GM19372 (cell line): ENCODE measurements at regions not wholly inside any gene's neighbourhood (a gene's known extent, or its start where the extent isn't known, plus 50 kb on each side); places are given as distances from the start of the nearest gene placed in this dataset.
"Not testable (repeated sequence)": the region's sequence is repeated elsewhere in the genome, so short reads cannot be mapped to it uniquely, and the experiment has no call there.

Source experiments
- ATAC-seq: cut with Tn5 transposase; IDR thresholded peaks from one replicate; pipeline ENCODE4 v1.9.1; 2021; ENCODE audit warnings: mild to moderate bottlenecking, low read depth, moderate library complexity; ENCODE audit not compliant: unreplicated experiment

DNA sequence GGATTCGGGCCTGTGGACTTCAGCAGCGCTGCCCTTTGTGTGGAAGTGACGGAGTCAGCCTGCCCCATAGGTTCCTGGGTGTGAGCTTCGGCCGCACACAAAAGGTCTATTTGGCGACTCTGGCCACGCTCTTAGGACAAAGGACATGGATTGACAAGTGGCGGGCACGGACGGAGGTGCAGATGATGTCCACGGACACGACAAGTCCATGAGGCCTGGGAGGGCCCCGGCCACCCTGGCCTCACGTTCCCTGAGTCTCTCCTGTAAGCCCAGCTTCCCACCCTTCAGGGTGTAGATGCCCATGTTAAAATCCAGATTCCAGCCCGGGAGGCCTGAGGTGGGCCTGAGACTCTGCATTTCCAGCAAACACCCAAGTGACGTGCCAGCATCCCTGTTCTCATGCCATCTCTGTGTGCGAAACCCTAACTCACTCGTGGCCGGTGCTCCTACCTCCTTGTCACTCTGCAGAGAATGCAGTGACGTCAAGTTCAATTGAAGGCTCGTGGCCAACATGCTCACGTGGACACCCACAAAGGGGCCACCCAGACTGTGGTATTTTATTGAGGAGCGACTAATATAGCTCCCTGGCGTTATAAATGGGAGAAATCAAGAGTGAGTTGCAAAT, 111.7 kb downstream of the RTP5 start:
- ATAC-seq = no peak

DNA sequence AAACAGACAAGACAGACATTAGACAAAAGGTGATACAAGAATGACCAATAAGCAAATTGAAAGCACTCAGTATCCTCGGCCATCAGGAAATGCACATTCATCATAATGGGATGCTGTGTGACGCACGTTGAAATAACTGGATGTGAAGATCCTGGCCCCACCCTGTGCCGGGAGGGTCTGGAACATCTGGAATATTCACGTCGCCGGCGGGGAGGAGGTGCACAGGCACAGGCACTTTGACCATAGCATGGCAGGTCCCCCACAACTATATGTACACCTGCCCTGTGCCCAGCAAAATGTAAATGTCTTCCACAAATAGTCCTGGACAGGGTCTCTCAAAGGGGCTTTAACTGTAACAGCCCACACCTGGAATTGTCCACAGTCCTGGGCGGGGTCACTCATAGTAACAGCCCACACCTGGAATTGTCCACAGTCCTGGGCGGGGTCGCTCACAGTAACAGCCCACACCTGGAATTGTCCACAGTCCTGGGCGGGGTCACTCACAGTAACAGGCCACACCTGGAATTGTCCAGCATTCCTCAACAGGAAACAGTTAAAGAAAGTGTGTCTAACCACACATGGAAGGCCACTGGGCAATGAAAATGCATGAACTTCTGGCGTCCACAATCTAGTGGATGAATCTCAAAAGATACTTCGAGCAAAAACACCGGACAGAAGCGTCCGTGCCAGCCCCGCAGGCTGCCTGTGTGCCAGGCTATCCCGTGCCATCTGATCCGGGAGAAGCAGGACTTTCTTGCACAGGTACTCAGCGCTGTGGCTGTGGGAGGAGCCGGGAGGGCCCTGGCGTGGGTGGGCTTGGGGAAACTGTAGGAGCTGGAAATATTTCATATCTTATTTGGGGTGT, 113.4 kb downstream of the RTP5 start:
- ATAC-seq = no peak

DNA sequence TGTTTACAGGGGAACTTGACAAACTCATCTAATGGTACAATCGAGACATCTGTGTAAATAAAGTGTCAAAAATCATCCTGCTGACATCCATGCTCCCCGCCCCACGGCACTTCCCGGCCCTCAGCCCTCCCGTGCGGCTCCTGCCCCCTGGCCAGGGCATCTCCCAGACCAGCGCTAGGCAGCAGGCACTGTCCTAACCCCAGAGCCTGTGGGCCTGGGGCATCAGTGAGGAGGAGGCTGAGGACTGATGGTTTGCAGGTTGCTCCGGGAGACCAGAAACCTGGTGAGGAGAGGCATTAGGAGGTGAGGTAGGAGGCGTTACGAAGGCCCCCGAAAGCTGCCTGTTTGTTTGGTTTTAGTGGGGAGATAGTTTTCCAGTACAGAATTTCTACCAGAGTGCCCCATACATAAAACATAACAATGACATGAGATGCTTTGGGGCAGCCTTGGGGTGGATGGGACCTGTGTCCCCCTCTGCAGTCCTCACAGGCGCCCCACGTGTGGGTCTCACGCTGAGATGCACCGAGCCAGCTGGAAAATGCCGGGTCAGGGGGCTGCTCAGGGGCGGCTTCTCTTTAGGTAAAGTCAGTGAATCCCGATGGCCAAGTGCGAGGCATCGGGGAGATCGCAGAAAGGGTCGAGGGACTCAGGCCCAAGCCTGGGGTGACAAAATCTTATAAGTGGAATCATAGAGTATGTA, 114.2 kb downstream of the RTP5 start:
- no peak for ATAC-seq

DNA sequence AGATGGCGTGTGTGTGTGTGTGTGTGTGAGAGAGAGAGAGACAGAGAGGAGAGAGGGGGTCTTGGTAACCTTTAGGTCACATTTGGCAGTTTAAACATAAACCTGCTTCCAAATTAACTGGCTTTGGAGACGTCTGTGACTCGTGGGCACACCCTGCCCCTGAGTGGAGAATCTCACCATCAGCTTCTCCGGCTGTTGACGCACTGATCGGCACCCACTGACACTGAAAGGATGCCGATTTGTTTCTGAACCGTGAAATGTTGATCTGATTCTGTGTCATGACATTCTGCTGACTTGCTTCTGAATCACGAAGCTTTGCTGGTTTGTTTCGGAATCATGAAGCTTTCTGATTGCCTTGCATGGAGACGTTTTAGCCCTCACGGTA, 114.7 kb downstream of the RTP5 start:
- no peak for ATAC-seq

DNA sequence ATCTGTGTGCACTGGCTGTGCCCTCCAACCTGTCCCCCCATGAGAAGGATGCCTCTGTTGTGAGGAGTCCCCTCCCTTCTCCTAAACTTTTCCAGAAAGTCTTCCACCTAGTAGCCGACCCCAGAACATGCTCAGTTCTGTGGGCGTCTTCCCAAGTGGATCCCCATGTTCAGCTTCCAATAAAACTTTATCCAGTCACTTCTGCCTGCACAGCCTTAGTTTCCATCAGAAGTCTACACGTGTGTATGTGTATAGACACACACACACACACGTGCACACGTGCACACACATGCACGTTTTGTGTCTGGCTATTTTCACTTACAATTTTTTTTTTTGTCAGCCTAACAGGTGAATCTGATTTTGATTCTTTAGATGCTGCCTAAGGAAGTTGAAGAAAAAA, 115.1 kb downstream of the RTP5 start:
- ATAC-seq = no peak

DNA sequence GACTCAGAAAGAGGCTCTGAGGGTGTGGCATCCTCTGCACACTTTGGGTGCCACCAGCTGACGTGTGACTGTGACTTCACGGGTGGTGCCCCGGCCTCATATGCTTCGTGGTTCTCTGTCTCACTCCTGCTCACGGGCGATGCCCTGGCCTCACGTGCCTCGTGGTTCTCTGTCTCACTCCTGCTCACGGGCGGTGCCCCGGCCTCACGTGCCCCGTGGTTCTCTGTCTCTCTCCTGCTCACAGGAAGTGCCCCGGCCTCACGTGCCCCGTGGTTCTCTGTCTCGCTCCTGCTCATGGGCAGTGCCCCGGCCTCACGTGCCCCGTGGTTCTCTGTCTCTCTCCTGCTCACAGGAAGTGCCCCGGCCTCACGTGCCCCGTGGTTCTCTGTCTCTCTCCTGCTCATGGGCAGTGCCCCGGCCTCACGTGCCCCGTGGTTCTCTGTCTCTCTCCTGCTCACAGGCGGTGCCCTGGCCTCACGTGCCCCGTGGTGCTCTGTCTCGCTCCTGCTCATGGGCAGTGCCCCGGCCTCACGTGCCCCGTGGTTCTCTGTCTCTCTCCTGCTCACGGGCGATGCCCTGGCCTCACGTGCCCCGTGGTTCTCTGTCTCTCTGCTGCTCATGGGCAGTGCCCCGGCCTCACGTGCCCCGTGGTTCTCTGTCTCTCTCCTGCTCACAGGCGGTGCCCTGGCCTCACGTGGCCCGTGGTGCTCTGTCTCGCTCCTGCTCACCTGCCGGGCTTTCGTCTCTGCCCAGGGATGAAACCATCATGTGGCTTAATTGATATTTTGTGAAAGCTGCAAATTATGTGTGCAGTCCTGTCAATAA, 115.8 kb downstream of the RTP5 start:
- ATAC-seq = not testable (repeated sequence)

DNA sequence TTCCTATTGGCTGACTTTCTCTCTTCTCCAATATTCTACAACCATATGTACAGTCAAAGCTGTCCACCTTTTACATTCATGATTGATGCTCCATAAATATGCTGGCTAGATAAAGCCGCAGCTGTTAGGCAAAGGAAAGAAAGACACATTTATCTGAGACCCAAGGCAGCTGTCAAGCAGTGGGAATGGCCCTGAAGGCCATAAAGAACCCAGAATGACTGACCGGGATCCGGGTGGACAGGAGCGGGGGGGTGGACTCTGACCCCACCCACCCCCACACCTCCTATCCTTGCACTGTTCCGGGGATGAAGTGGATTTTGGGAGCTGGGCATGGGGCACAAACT, 116.4 kb downstream of the RTP5 start:
- ATAC-seq = no peak

DNA sequence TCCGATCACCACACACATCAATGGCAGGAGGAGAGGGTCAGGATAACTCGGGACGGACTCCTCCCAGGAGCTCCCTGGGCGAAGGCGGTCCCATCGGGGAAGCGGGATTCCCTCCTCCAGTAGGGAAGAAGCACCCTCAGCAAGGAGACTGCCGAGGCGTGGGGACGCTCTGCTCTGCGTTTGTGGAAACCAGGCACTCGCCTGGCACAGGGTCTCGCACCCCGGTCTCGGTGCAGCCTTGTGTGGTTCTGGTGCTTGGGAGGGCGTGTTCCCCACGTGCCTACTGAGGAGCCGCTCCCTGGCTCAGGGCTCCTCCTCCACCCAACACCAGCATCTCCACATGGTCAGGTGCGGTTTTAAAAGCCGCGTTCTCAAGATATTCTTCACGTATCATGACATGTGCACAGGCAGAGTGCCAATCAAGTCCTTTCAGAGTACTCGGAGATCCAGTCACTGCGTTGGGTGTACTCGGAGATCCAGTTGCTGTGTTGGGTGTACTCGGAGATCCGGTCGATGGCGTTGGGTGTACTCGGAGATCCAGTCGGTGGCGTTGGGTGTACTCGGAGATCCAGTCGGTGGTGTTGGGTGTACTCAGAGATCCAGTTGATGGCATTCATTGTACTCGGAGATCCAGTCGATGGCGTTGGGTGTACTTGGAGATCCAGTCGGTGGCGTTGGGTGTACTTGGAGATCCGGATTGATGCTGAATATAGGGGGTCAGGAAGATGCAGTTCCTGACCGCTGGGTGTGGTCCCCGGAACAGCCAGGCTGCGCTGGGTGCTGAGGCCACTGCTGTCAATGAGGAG, 117.5 kb downstream of the RTP5 start:
- no peak for ATAC-seq

DNA sequence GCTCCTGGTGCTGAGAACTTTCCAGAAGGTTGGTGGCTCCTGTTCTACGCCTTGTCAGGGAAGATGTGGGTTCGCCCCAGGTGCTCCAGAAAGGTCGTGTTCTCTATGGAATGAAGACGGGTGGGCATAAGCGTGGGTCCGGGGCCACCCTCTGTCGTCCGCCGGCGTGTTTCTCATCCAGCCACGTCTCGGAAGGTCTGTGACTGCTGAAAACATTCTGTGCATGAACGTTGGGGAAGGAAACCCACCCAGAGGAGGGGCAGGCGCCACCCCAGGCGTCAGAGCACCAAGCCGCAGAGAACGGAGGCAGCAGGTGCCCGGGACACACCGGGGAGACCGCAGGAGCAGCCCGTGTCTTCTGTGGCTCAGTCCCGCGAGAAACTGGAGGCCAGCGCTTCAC, 118.2 kb downstream of the RTP5 start:
- no peak for ATAC-seq

DNA sequence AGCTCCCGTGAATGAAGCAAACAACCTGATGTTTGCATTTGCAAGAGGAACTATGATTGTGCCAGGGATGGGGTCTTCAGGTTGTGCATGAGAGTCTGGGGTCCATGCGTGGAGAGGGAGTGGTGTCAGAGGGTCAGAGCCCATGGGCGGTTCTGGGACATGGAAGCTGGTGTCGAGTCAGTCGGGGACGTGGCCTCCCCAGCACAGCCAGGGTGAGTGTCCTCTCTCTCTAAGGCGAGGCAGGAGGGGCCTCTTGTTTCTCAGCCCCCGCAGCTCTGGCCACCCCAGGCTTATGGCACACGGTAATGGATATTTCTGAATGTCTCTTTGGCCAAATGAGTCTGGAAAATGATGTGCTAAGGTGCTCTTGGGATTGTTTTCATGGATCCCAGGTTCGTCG, 118.6 kb downstream of the RTP5 start:
- ATAC-seq = no peak

DNA sequence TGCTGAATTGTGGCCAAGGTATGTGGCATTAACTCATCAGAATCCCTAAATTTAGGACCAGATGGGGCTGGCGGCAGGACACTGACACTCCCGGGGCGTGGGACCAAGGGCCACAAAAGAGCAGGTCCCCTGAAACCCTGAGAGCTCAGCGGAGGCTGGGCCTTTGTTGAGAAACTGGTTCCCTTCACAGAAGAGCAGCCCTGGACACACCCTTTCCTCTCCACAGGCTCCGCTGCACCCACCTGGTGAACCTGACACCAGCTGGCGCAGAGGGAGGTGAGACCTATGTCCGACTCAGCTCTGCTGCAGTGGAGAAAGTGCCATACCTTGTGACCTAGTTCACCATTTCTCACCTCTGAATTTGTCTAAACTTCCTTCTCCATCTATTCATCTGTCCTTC, 119.5 kb downstream of the RTP5 start:
- ATAC-seq = no peak

DNA sequence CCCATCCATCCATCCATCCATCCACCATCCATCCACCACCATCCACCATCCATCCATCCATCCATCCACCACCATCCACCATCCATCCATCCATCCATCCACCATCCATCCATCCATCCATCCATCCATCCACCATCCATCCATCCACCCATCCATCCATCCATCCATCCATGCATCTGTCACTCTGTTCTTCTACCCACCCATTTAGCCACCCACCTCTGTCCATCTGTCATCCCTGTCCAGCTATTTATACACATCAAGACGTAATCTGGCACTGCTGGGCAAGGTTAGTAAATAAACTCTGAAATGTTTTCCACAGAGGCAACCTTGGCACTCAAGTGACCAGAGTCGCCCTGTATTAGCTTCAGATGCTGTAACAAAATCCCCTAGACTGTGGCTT, 120.9 kb downstream of the RTP5 start:
- ATAC-seq = no peak

DNA sequence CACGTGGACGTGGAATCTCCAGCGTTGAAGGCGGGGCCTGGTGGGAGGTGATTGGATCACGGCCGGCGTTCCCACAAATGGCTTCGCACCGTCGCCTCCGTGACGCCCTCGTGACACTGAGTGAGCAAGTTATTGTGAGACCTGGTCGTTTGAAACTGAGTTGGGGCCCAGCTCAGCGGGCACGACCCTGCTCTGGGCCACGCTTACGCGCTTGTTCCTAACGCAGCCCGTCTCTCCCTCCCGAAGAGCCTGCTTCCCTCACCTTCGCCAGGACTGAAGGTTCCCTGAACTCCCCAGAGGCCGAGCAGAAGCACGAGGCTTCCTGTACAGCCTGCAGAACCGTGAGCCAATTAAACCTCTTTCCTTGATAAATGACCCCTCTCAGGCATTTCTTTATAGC, 121.8 kb downstream of the RTP5 start:
- no peak for ATAC-seq

DNA sequence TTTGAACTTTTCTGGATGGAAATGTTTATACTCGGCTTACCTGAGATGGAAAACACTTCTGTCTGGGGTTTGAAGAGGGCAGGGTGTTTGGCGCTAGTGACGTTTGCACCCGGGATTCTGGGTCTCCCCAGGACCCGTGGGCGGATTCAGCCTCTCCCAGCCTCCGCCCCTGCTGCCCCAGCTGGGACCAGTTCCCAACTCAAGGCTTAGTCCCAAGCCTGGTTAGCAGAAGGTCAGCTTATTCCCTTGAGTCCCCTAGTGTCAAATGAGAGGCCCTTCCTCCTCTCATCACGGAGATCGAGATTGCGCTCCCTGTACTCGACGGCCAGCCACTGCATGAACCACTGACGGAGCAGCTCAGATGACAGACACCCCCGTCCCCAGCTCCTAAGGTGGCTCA, 123.2 kb downstream of the RTP5 start:
- ATAC-seq = no peak

DNA sequence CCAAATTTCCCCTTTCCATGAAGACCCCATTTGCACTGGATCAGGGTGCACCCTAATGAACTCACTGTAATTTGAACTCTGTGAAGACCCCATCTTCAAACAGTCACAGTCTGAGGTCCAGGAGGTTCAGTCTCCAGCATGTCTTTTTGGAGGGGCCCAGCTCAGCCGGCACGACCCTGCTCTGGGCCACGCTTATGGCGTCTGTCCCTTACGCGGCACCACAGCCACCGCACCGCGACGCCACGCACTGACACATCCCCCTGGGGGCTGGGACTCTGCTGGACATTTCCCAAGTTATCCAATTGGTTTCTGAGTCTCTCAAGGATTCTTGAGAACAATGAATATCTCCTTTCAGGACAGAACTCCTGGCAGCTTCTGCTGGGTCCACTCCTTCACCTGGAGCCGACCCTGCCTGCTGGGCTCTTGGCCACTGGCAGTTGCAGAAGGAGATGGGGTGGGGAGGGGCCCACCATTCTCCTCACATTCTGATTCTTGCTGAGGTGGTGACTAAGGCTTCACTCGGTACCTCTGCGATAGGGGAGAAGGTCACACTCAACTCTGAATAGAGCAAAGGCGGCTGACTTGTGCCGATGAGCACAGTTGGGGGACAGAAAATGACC, 124.0 kb downstream of the RTP5 start:
- no peak for ATAC-seq

DNA sequence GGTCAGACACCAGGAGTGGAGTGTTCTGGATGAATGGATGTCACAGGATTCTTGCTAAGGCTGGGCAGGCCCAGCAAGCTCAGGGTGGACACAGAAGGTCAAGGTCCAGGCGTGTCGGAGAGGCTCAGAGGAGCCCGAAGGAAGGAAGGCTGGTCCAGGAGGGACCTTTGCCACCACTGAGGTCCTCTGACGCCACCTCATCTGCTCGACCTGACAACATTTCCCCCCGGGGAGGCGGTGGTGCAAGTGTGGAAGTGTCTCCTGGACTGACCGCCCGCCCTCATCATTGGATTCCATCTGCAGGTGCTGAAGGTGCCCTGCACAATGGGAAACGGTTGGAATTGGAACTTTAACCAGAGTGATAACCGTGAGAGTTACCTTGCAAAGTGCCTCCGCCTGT, 124.6 kb downstream of the RTP5 start:
- no peak for ATAC-seq

DNA sequence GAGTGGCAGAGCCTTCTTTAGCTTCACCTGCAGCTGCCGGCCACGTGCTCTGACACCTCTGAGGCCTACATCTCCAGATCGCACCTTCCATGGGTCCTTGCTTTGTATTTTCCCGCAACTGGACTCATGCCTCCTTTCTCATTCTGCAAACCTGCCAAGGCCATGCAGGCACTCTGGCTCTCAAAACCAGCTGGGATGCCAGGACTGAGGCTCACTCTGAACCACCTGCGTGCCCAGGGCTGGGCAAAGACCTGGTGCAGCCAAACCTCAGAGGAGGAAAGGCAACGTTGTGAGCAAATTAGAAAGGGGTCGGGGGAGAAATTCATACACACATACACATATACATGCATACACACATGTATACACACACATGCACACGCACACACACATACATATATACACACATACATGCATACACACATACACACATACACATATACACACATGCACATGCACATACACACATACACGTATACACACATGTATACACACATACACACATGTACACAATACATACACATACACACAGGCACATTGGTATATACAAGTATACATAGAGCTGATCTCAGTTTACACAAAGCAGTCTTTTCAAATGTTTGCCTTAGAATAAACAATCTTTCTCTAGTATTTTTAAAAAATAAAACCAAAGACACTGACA, 125.2 kb downstream of the RTP5 start:
- no peak for ATAC-seq

DNA sequence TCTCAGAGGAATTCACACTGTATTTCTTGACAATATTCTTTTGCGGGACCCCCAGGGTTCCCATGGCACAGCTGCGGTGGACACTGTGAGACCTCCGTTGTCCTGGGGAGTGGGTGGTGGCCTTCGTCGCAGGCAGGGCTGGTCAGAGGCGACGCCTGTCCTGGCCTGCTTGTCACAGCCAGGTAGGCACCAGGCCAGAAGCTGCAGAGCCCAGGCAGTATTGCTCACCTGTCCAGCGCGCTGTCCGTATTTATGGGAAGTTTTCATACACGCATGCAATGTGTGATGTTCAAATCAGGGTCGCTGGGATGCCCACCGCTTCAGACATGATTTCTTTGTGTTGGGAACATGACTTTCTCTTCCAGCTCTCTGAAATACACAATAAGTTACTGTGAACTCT, 126.6 kb downstream of the RTP5 start:
- no peak for ATAC-seq

DNA sequence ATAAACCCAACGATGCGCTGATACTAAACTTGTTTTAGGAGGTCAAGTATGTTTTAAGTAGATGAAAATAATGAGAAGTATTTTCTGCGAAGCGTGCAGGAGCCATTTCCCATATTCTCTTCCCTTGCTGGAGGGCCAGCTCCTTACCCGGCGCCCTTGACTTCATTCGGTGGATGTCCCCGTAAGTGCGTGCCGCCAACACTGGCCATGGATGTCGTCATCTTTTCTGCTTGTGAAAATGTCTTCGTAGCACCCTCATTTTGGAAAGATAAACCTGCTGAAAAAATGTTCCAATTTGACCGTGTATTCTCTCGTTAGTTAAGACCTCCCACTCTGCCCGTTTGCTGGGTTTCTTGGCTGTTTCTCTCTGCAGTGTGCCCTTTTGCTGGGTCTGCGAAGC, 127.5 kb downstream of the RTP5 start:
- ATAC-seq = no peak
